GM12878 (cell line): ENCODE measurements at regions not wholly inside any gene's neighbourhood (a gene's known extent, or its start where the extent isn't known, plus 50 kb on each side); places are given as distances from the start of the nearest gene placed in this dataset.

Experiments used
- BCL11A ChIP-seq: IDR thresholded peaks from 2 replicates; pipeline ENCODE4 v1.6.1; 2011; ENCODE audit warnings: low read depth, low read length
- CBX5 ChIP-seq: sonication (generic); IDR thresholded peaks from 2 replicates; pipeline ENCODE4 v1.6.1; 2016; ENCODE audit warnings: low read depth, moderate library complexity, mild to moderate bottlenecking, inconsistent platforms
- GABPA ChIP-seq: IDR thresholded peaks from 2 replicates; pipeline ENCODE4 v1.6.1; 2014; ENCODE audit warnings: antibody characterized with exemption, low read depth, mild to moderate bottlenecking, inconsistent platforms
- KDM1A ChIP-seq: fragments of 200-600 bp; sonication (generic); IDR thresholded peaks from 2 replicates; pipeline ENCODE4 v1.6.1; 2016; ENCODE audit warnings: borderline replicate concordance
- POLR2AphosphoS5 ChIP-seq: IDR thresholded peaks from 2 replicates; pipeline ENCODE4 v1.6.1; 2011; ENCODE audit warnings: mild to moderate bottlenecking, low read length, inconsistent platforms
- ZNF274 ChIP-seq: IDR thresholded peaks from one replicate; pipeline ENCODE4 v1.8.0; 2011; ENCODE audit not compliant: insufficient read length, insufficient read depth
- TF ChIP-seq, protein P1 (sequence below), 3 experiments: IDR thresholded peaks in 2 of 3; conservative IDR thresholded peaks in 1 of 3; 2 replicates each; pipeline ENCODE4 v1.5.1; 2011; ENCODE audit warnings: low read depth in 3 of 3, low read length in 3 of 3, mild to moderate bottlenecking in 3 of 3, control low read depth in 2 of 3, moderate library complexity in 2 of 3, inconsistent platforms in 1 of 3, mixed read lengths in 1 of 3; ENCODE audit not compliant: control insufficient read depth in 2 of 3, insufficient read depth in 1 of 3; ENCODE audit errors: extremely low read depth in 1 of 3
- TF ChIP-seq, protein P2 (sequence below): fragments of 450-650 bp; IDR thresholded peaks from 2 replicates; pipeline ENCODE4 v1.6.1; 2017; ENCODE audit warnings: borderline replicate concordance
- TF ChIP-seq, protein P3 (sequence below): fragments of 150-350 bp; IDR thresholded peaks from 2 replicates; pipeline ENCODE4 v1.6.1; 2016; ENCODE audit warnings: low read depth, low read length

- TF ChIP-seq, protein P1, sequence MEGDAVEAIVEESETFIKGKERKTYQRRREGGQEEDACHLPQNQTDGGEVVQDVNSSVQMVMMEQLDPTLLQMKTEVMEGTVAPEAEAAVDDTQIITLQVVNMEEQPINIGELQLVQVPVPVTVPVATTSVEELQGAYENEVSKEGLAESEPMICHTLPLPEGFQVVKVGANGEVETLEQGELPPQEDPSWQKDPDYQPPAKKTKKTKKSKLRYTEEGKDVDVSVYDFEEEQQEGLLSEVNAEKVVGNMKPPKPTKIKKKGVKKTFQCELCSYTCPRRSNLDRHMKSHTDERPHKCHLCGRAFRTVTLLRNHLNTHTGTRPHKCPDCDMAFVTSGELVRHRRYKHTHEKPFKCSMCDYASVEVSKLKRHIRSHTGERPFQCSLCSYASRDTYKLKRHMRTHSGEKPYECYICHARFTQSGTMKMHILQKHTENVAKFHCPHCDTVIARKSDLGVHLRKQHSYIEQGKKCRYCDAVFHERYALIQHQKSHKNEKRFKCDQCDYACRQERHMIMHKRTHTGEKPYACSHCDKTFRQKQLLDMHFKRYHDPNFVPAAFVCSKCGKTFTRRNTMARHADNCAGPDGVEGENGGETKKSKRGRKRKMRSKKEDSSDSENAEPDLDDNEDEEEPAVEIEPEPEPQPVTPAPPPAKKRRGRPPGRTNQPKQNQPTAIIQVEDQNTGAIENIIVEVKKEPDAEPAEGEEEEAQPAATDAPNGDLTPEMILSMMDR (IDR thresholded peaks at IDR 0.05 in 2 of 3, conservative IDR thresholded peaks at IDR 0.05 in 1 of 3; ENCODE audit: control insufficient read depth in 2 of 3, extremely low read depth in 1 of 3, insufficient read depth in 1 of 3, low read depth in 3 of 3, low read length in 3 of 3), result no peak
- peak; percentile 54; the same call in 1 of the 2 replicates for TF ChIP-seq GABPA
- TF ChIP-seq KDM1A, result no peak
- TF ChIP-seq BCL11A, result 0 out of 2 replicates have a peak, but pooled peaks have one; percentile 16
- TF ChIP-seq, protein P2, sequence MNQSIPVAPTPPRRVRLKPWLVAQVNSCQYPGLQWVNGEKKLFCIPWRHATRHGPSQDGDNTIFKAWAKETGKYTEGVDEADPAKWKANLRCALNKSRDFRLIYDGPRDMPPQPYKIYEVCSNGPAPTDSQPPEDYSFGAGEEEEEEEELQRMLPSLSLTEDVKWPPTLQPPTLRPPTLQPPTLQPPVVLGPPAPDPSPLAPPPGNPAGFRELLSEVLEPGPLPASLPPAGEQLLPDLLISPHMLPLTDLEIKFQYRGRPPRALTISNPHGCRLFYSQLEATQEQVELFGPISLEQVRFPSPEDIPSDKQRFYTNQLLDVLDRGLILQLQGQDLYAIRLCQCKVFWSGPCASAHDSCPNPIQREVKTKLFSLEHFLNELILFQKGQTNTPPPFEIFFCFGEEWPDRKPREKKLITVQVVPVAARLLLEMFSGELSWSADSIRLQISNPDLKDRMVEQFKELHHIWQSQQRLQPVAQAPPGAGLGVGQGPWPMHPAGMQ, result no peak
- TF ChIP-seq POLR2AphosphoS5, result no peak
- no peak for TF ChIP-seq ZNF274
- TF ChIP-seq, protein P3, sequence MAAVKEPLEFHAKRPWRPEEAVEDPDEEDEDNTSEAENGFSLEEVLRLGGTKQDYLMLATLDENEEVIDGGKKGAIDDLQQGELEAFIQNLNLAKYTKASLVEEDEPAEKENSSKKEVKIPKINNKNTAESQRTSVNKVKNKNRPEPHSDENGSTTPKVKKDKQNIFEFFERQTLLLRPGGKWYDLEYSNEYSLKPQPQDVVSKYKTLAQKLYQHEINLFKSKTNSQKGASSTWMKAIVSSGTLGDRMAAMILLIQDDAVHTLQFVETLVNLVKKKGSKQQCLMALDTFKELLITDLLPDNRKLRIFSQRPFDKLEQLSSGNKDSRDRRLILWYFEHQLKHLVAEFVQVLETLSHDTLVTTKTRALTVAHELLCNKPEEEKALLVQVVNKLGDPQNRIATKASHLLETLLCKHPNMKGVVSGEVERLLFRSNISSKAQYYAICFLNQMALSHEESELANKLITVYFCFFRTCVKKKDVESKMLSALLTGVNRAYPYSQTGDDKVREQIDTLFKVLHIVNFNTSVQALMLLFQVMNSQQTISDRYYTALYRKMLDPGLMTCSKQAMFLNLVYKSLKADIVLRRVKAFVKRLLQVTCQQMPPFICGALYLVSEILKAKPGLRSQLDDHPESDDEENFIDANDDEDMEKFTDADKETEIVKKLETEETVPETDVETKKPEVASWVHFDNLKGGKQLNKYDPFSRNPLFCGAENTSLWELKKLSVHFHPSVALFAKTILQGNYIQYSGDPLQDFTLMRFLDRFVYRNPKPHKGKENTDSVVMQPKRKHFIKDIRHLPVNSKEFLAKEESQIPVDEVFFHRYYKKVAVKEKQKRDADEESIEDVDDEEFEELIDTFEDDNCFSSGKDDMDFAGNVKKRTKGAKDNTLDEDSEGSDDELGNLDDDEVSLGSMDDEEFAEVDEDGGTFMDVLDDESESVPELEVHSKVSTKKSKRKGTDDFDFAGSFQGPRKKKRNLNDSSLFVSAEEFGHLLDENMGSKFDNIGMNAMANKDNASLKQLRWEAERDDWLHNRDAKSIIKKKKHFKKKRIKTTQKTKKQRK, result no peak
- peak; percentile 56; the same call in 1 of the 2 replicates for TF ChIP-seq CBX5
Observed at GRCh38 chr3:72082186-72082715, 297.3 kb upstream of the PROK2 start.
